Lower lobe of right lung (tissue), 2 donors: ENCODE measurements at regions not wholly inside any gene's neighbourhood (a gene's known extent, or its start where the extent isn't known, plus 50 kb on each side); places are given as distances from the start of the nearest gene placed in this dataset.

Experiments used
- ATAC-seq, 2 donors: fragments of 200-7000 bp; cut with Tn5 transposase; one replicate each; pipeline ENCODE4 v1.9.1; 2020 to 2022; ENCODE audit warnings: mild to moderate bottlenecking in 2 of 2, moderate library complexity in 2 of 2
- DNase-seq: peaks from one replicate; pipeline ENCODE4 v3.0.0-alpha.2; 2020
- H3K27ac ChIP-seq: fragments of 200-600 bp; one replicate; pipeline ENCODE4 v1.8.0; 2022
- H3K27me3 ChIP-seq: fragments of 200-600 bp; one replicate; pipeline ENCODE4 v1.8.0; 2022; ENCODE audit warnings: low read depth
- H3K36me3 ChIP-seq: fragments of 200-600 bp; one replicate; pipeline ENCODE4 v1.8.0; 2022; ENCODE audit warnings: mild to moderate bottlenecking
- H3K4me1 ChIP-seq: fragments of 200-600 bp; one replicate; pipeline ENCODE4 v1.8.0; 2022
- H3K4me3 ChIP-seq: fragments of 200-600 bp; one replicate; pipeline ENCODE4 v1.8.0; 2022; ENCODE audit warnings: mild to moderate bottlenecking
- H3K9me3 ChIP-seq: fragments of 200-600 bp; one replicate; pipeline ENCODE4 v1.8.0; 2022
- CTCF ChIP-seq: fragments of 200-600 bp; IDR thresholded peaks from one replicate; pipeline ENCODE4 v1.8.0; 2022; ENCODE audit warnings: antibody characterized with exemption, mild to moderate bottlenecking
- intact Hi-C: fragments of 100-400 bp; cut with DNase I; formaldehyde crosslinking; loops from one replicate; pipeline ENCODE4 v1.11.0; 2022
- donor health status: DM: no; HTN: yes; CAD: no; lungs with severe emphysema.

GRCh38 chr12:93154753-93155480 lies 222.8 kb upstream of the NUDT4 start:
- Histone ChIP-seq H3K36me3 (no peaks in the 10 kb centered on the region), H3K27ac (no peak overlapping the region), H3K4me3 (no peak overlapping the region), H3K27me3 (no peaks in the 10 kb centered on the region), H3K9me3 (no peaks in the 10 kb centered on the region), H3K4me1 (no peaks in the 10 kb centered on the region)
- DNase-seq (no peak), ATAC-seq (no peak)
- intact Hi-C loops, result no loop called here
- no peak for TF ChIP-seq CTCF

GRCh38 chr12:93156086-93156716 lies 221.5 kb upstream of the NUDT4 start:
- Histone ChIP-seq H3K27me3 (no peaks in the 10 kb centered on the region), H3K36me3 (no peaks in the 10 kb centered on the region), H3K27ac (no peak overlapping the region), H3K9me3 (no peaks in the 10 kb centered on the region), H3K4me1 (no peaks in the 10 kb centered on the region), H3K4me3 (no peak overlapping the region)
- ATAC-seq (no peak), DNase-seq (no peak)
- intact Hi-C loops, result no loop called here
- TF ChIP-seq CTCF, result no peak

GRCh38 chr12:93157279-93157678 lies 220.4 kb upstream of the NUDT4 start:
- Histone ChIP-seq H3K27me3 (no peaks in the 10 kb centered on the region), H3K4me1 (no peaks in the 10 kb centered on the region), H3K36me3 (no peaks in the 10 kb centered on the region), H3K27ac (no peak overlapping the region), H3K9me3 (no peaks in the 10 kb centered on the region), H3K4me3 (no peak overlapping the region)
- no peak for ATAC-seq
- no peak for TF ChIP-seq CTCF
- intact Hi-C loops, result no loop called here
- DNase-seq, result no peak

GRCh38 chr12:93158065-93158843 lies 219.5 kb upstream of the NUDT4 start:
- H3K36me3 ChIP-seq, result no peaks in the 10 kb centered on the region
- ATAC-seq, result no peak
- no peaks in the 10 kb centered on the region for H3K4me1 ChIP-seq
- intact Hi-C loops, result no loop called here
- H3K27me3 ChIP-seq, result no peaks in the 10 kb centered on the region
- no peaks in the 10 kb centered on the region for H3K9me3 ChIP-seq
- DNase-seq, result no peak
- H3K27ac ChIP-seq, result no peak overlapping the region
- no peak for TF ChIP-seq CTCF
- H3K4me3 ChIP-seq, result no peak overlapping the region

- ATAC-seq, result no peak
Observed at GRCh38 chr12:93163260-93164036, 214.3 kb upstream of the NUDT4 start.

More at GRCh38 chr12:93163260-93164036, 214.3 kb upstream of the NUDT4 start:
- intact Hi-C loops, result no loop called here
- Histone ChIP-seq H3K4me1 (peaks cover 7% of the 10 kb centered on the region), H3K27ac (no peak overlapping the region), H3K27me3 (no peaks in the 10 kb centered on the region), H3K9me3 (no peaks in the 10 kb centered on the region), H3K4me3 (no peak overlapping the region), H3K36me3 (no peaks in the 10 kb centered on the region)
- TF ChIP-seq CTCF, result no peak
- DNase-seq, result no peak
